Skeletal muscle cell (primary cell): ENCODE measurements at regions not wholly inside any gene's neighbourhood (a gene's known extent, or its start where the extent isn't known, plus 50 kb on each side); places are given as distances from the start of the nearest gene placed in this dataset.

Experiments used
- DNase-seq: peaks from one replicate; pipeline ENCODE4 v3.0.0-alpha.2; 2010; ENCODE audit warnings: low read depth
- H3K4me3 ChIP-seq: 2 replicates; pipeline ENCODE4 v1.5.1; 2011; ENCODE audit warnings: low read depth, mild to moderate bottlenecking, control low read depth, low read length, moderate library complexity

DNA sequence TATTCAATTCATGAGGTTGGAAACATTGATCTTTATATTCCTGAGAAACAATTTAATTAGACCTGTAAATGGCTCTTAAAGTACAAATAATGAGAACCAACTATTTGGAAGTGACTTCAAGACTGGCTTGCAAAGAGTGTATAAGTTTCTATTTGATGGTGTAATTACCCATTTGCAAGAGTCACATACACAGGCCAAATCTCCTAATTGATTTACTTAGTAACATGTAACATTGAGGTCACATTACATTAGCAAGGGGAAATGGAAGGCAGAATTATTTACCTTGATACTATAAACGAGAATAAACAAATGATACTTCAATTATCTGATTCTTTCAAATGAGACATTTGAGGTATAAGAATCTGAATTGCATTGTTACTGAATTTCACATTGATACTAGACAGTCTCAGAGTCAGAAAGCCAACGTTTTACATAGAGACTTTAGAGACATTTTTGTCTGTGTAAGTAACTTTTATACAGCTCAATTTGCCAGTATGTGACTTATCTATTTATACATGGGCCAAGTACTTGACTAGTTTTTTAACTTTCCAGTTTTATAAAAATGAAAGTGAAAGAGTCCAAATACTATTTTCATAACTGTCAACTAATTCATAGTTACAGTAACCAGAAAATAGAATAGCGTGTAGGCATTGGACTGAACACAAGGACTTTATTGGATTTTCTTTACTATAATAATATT lies 95.6 kb upstream of the RFC3 start:
- no peak overlapping the region for H3K4me3 ChIP-seq
- DNase-seq = no peak

DNA sequence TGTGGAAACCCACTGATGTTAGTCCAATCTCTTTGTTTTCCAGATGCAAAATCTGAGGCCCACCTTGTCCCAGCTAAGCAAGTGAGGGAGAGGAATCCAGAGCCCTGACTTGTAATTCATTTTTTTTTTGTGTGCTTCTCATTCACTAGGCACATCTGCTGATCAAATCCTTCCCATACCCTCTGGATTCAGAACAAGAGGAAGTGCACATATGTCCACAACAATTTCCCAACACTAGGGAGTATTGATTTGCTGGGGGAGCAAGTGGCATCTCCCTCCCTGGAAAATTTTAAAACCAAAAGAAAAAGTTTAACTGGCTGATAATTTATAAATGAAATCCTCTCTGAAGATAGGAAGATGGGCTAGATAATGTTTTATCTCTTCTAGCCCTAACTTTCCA lies 94.6 kb upstream of the RFC3 start:
- no peak for DNase-seq
- H3K4me3 ChIP-seq = no peak overlapping the region

DNA sequence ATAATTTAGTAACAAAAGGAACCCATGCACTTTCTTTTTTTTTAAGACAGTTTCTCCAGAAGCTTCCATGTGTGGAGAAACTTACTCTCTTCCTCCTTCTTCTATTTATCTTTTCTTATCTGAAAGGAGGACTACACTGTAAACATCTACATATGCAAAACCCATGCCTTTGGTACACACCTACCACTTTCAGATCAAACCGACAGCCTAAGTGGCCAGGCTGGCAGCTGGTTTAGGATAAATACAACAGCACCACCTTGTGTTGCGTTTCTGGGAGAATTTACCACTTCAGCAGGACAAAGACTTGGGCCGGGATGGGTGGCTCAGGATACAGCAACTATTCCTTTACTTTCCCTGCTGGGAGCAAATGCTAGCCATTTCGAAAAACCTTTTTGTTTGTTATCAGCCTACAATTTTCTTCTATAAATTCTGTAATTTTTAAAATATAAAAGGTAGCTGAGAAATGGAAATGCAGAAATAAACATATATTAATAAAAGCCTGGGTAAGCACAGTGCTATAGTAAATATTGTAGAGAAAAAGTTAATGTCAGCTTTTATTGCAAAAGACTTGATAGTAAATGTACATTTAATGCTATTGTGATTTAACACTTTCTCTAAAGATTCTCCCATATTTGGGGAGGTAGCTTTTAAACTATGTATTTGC lies 94.0 kb upstream of the RFC3 start:
- DNase-seq = peak; percentile 53
- no peak overlapping the region for H3K4me3 ChIP-seq

DNA sequence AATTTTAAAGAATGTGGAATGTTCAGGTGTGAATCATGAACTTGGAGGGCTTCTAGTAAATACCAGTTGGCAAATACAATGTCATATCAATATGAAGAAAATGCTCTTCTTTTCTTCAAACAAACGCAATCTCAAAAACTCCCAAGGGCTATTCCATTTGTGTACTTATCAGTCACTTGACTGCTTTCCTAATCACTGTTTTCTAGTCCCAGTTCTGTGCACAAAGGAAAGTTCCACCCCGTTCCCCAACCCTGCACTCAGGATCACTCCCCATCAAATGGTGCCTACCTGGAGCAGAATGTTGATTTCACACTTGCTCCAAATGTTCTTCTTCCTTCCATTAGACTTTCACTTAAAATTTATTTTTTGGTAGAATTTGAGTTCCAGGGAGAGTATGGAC lies 92.6 kb upstream of the RFC3 start:
- no peak for DNase-seq
- H3K4me3 ChIP-seq = no peak overlapping the region

DNA sequence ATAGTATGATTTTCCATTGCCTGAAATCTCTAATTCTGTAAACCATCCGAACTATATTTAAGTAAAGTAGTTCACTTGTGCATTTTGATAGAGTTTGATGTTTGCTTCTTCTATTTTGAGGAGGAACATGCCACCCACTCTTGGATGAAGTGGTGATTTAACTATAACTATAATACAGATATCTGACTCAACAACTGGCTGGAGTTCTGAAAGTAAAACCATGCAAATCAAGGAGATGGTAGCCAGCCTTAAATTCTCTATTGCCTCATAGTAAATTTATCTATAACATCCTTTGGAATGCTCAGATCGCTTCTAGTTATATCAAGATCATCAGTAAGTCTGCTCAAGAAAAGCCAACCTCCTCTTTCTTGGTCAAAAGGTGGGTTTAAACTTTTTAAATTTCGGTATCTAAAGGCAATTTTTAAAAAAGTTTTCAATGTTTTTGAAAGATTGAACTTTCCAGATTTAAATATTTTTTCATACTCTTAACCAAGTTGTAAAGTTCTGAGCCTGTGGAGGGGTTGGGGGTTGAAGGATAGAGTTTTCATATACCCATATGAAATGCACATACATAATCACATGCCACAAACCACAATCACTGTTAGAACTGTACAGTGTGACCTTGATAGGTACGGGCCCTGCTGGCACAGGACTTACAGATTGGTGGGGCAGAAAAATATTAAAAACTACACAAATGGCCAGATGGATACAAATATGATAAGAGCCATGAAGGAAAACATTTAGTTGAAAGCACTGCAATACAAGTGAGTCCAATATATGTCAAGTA lies 90.5 kb upstream of the RFC3 start:
- no peak for DNase-seq
- H3K4me3 ChIP-seq = no peak overlapping the region

DNA sequence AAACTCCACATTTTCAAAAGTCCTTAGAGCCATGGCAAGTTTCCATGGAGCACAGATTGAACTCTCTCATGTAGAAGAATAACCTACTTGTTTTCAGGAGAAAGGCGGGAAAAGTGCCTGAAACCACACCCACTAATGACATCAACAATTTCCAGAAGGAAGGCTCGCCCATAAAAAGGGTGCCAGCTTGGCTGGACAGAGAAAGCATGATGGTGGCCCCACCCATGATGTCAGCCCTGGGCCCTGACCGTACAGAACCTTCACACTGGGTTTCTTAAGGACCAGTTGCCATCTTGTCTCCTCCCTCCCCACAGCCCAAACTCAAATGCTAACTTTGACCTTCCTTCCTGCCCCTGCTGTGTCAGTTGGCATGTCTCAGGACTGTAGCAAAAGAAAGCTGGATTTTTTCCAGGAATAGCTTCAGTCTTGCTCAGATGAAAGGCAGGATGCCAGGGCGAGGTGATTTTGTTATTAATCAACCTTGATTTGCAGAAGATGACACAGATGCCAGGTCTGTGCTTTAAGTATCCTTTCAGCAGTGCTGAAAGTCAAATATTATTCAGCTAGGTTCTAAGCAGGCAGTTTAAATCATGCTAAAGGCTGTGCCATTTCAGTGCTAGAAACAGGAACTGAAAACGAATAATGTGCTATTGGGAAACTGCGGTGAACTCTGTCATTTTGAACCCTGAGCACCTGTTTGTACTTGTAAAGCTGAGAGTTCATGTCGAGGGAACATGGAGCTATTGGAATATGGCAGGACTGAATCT lies 89.5 kb upstream of the RFC3 start:
- DNase-seq = no peak
- no peak overlapping the region for H3K4me3 ChIP-seq

DNA sequence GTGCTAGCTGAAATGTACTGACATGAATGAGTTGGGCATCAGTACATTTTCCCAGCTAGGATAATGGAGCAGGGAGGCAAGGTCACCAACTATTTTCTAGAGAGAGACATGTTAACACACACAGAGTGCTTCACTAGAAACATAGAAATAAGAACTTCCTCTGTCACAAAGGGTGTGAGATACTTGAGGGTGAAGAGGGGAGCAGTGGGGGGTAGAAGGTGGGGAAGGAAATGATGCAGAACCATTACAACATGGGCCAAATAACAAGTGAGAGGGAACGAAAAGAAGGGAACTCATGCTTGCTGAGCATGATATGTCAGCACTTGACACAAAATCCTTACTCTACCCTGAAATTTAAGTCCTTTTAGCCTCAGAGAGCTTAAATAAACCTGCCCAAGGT lies 87.8 kb upstream of the RFC3 start:
- H3K4me3 ChIP-seq = no peak overlapping the region
- no peak for DNase-seq

DNA sequence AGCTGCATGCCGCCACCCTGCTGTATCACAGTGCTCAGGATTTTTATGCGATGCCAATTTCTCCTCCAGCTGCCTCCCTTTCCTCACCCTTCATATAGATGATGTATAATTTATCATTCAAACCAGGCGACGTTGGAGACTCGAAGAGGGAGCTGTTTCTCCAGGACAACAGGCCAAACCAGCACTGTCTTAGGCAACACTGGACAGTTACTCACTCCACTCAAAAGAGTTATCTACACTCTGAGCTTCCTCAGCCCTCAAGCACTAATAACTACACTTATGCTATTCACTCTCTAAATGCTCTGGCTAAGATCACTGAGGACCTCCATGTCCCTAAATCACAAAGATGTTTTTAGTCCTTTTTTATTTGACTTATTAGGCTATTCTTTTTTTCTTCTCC lies 87.3 kb upstream of the RFC3 start:
- no peak overlapping the region for H3K4me3 ChIP-seq
- no peak for DNase-seq

DNA sequence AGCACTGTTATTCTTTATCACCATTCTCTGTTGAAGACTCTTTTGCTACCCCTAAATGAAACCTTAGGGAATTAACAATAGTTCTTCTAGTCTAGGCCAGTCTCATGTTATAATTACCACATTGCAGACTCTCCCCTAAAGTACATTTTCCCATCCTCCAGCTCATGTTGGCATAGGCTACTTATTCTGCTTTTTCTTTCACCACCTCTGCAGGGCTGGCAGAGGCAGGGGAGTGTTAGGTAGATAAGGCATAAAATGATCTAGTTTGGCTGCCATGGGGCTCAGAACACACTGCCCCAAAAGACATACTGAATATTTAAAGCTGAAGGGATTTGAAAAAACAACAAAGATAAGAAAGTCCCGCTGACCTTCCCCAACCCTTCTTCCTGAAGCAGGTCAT lies 82.7 kb upstream of the RFC3 start:
- no peak for DNase-seq

DNA sequence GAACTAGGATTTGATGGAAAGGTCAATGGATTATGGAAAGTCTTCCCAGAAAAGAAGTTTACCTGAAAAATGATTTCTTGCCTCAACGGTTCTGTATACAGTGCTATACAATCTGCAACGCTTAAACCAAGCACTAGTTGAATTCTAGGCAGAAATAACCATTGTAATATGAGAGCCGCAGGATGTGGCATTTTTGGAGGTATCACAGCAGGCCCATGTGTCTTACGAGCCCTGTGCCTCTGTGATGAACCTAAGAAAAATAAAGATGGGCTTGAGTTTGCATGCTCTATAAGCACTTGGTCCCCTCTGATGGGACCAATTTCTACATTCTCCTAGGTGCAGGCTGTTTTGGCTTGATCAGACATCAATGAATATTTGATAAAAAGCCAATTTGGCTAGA lies 78.7 kb upstream of the RFC3 start:
- no peak for DNase-seq

More for the DNA sequence above, 82.7 kb upstream of the RFC3 start:
- no peak overlapping the region for H3K4me3 ChIP-seq

DNA sequence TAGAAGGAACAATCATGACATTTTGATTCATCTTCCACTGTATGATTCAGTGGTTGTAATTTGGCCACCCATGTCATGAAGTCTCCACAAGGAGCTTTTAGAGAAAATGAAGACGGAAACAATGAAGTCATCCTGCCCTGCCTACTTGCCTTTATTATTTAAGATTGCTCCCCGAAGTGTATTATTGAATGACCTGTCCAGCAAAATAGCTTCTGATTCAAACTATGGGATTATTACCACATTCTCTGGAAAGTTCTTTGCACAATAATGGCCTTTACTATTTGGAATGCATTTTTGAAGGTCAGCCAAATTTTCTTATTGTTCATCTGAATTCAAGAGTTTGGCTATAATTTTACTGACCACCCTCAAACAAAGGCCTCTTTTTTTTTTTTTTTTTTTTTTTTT lies 77.8 kb upstream of the RFC3 start:
- no peak overlapping the region for H3K4me3 ChIP-seq
- peak; percentile 31 for DNase-seq

More for the DNA sequence above, 78.7 kb upstream of the RFC3 start:
- H3K4me3 ChIP-seq = no peak overlapping the region

DNA sequence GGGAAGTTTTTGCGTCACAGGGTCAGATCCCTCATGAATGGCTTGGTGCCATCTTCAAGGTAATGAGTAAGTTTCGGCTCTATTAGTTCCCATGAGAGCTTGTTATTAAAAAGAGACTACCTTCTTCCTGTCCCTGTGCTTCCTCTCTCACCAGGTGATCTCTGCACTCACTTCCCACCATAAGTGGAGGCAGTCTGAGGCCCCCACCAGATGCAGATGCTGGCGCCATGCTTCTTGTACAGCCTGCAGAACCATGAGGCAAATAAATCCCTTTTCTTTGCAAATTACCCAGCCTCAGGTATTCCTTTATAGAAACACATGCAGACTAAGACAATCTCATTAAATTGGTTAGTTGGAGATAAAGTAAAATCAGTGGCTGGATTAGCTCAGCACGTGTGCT lies 75.6 kb upstream of the RFC3 start:
- DNase-seq = no peak
- no peak overlapping the region for H3K4me3 ChIP-seq

DNA sequence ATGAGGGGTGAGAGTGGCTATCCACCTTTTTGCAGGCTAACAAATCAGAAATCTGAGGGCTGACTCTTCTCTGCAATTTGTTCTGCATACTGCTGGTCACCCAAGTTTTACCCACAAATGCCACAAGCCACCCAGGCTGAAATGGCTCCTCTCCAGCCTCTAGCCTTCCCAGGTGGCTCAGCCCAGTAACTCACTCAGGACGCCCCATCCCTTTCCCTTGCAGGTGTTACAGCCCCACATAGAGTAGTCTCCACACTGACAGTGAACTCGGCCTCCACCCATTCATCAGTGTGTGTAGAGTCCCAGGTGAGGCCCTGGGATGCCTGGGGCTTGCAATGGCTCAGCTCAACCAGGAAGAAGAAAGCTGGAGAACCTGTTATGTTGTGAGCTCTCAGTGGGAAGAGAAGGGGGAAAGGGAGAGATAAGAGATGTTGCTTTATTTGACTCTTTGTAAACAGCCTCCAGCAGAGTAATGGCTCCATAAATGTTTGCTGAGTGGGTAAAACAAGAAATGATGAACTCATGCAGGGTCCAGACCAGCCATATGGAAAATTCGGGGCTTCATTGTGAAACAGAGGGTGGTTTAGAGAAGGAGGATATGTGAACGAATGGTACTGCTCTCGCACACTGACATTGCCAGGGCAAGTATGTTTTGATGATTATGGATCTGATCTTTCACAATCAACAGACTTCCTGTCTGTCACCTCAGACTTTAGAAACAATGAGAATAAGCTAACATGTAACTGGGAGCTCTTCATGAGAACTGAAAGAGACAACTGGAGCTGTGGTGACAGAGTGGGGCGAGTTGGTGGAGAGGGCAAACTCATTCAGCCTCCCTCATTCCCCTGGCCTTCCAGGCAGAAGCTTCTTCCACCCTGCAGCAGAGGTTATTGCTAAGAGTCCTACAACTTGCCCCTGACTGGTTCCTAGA lies 74.2 kb upstream of the RFC3 start:
- no peak for DNase-seq
- no peak overlapping the region for H3K4me3 ChIP-seq

DNA sequence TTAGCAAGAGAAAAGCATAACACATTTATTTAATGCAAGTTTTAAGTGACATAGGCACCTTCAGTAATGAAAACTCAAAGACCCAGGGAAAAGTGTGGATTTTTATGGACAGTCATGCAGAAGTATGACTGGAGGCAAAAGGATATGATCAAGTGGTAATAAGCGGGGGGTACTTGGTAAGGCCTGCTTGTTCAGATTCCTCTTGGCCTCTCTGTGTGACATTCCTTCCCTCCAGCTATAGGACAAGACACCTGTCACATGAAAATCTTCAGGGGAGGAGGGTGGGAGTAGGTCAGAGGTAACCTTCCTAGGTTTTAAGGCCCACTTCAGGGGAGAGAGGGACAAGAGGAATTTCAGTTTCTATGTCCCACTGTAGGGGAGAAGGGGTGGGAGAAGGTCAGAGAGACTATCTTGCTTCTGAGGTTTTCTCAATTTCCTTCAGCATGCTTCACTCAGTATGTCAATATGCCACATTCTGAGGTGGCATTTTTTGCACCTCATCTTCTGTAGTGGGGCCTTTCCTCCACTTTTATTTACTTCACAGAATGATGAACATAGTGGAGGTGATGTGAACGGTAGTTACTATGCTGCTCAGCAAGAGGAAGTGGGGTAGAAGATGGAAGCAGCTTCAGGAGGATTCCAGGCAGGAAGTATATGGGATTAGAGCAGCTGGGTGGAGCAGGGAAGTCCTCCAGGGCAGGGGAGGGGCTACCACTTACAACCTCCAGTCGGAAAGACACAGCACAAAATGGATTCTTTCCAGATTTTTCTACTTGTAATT lies 73.2 kb upstream of the RFC3 start:
- DNase-seq = no peak
- H3K4me3 ChIP-seq = no peak overlapping the region

DNA sequence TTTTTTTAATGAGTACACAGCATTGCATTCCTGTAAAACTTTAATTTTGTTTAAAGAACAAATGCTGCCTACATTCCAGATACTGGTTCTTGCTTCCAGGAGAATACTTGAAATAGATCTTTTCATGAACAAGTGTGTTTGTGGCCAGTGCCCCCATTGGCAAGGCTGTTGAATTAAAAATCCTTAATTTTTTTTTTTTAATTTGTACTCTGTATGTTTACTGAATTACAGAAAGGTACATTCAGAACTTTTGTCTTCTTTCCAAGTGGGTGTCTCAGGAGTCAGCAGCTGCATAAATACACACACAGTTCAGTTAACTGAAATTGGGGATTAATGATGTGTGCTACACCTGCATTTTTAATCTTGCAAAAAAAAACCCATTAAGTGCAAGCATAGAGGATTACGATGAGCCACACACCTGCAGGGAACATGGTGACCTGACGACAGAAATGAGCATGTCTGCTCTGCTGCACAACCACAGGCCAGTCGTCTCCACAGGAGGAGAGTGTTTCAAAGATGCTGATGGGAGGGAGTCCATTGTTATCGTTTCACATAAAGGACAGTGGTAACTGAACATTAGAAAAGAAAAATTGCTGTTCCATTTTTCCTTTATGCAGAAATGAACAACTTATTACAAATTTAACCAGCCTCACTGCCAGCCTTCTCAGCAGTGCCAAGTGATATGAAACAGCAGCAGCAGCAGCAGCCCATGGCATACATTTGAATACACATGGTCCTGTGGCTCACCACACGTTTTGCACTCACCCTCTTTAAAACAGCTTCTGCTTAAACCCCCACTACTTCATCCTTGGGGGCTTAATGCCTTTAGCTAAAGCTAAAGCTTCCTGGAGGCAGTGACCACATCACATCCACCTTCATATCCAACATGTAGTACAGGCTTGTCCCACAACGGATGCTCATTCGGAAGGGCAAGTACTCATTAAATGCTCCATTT lies 72.3 kb upstream of the RFC3 start:
- no peak overlapping the region for H3K4me3 ChIP-seq
- DNase-seq = no peak

DNA sequence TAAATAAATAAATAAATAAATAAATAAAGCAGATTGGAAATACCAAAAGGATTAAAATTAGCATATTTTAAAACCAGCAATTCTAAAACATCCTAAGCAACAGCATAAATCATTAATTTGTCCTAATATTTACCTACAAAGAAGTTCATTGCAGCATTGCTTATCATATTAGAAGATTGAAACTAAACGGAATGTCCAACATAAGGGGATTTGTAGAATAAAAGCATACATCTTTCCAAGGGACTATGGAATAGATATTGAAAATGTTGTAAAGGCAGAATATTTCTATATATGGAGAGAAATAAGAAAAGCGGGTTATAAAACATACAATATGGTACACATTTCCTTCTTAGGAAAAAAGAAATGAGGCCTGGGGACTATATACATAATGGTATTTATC lies 71.1 kb upstream of the RFC3 start:
- H3K4me3 ChIP-seq = no peak overlapping the region
- no peak for DNase-seq

DNA sequence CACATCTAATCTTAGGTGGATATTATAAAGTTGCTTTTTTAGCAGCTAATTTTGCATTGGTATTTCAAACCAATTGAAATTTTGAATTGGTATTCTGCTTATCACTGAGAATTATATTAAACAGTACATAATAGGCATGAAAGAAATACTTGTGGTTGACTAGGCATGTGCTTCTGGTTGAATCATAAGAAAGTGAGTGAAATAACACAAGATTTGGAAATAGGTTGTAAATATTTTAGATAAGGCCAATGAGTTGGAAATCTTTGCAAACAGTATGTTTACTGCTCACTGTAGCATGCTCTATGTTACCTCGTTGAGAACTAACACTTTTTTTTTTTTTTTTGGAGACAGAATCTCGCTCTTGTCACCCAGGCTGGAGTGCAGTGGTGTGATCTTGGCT lies 66.8 kb upstream of the RFC3 start:
- no peak for DNase-seq
- H3K4me3 ChIP-seq = no peak overlapping the region
